ENCODE measurements at regions not wholly inside any gene's neighbourhood (a gene's known extent, or its start where the extent isn't known, plus 50 kb on each side); places are given as distances from the start of the nearest gene placed in this dataset.
A peak's percentile ranks its signal among the peaks of the same experiment; 100 is the strongest.
"Not testable (repeated sequence)": the region's sequence is repeated elsewhere in the genome, so short reads cannot be mapped to it uniquely, and the experiment has no call there.

- no peak for DNase-seq (ENCODE audit: low read depth, low spot score)
- in situ Hi-C loops (cut with HindIII; ENCODE audit: low pct_unique_long_range_greater_than_20kb, low sequenced_read_pairs) = no loop called here
Observed at GRCh38 chr12:17204289-17205054, 598.5 kb upstream of the LMO3 start.

- in situ Hi-C loops (cut with HindIII; ENCODE audit: low pct_unique_long_range_greater_than_20kb, low sequenced_read_pairs) = no loop called here
- no peak for DNase-seq (ENCODE audit: low read depth, low spot score)
Observed at GRCh38 chr12:17203497-17203896, 597.5 kb upstream of the LMO3 start.

- DNase-seq (ENCODE audit: low read depth, low spot score) = no peak
- in situ Hi-C loops (cut with HindIII; ENCODE audit: low pct_unique_long_range_greater_than_20kb, low sequenced_read_pairs) = no loop called here
Observed at GRCh38 chr12:17197971-17198370, 592.0 kb upstream of the LMO3 start.

GRCh38 chr12:17192721-17193120 lies 586.8 kb upstream of the LMO3 start:
- no peak for DNase-seq (ENCODE audit: low read depth, low spot score)
- in situ Hi-C loops (cut with HindIII; ENCODE audit: low pct_unique_long_range_greater_than_20kb, low sequenced_read_pairs) = no loop called here

- in situ Hi-C loops (cut with HindIII; ENCODE audit: low pct_unique_long_range_greater_than_20kb, low sequenced_read_pairs) = no loop called here
- DNase-seq (ENCODE audit: low read depth, low spot score) = no peak
Observed at GRCh38 chr12:17169726-17170471, 563.9 kb upstream of the LMO3 start.

GRCh38 chr12:17159506-17160300 lies 553.7 kb upstream of the LMO3 start:
- in situ Hi-C loops (cut with HindIII; ENCODE audit: low pct_unique_long_range_greater_than_20kb, low sequenced_read_pairs) = no loop called here
- DNase-seq (ENCODE audit: low read depth, low spot score) = no peak

GRCh38 chr12:17158201-17158600 lies 552.2 kb upstream of the LMO3 start:
- no peak for DNase-seq (ENCODE audit: low read depth, low spot score)
- in situ Hi-C loops (cut with HindIII; ENCODE audit: low pct_unique_long_range_greater_than_20kb, low sequenced_read_pairs) = no loop called here

- DNase-seq (ENCODE audit: low read depth, low spot score) = no peak
- in situ Hi-C loops (cut with HindIII; ENCODE audit: low pct_unique_long_range_greater_than_20kb, low sequenced_read_pairs) = no loop called here
Observed at GRCh38 chr12:17151917-17152316, 546.0 kb upstream of the LMO3 start.

GRCh38 chr12:17148706-17149105 lies 542.7 kb upstream of the LMO3 start:
- peak; percentile 3 for DNase-seq (ENCODE audit: low read depth, low spot score)
- in situ Hi-C loops (cut with HindIII; ENCODE audit: low pct_unique_long_range_greater_than_20kb, low sequenced_read_pairs) = no loop called here

GRCh38 chr12:17142856-17143255 lies 536.9 kb upstream of the LMO3 start:
- in situ Hi-C loops (cut with HindIII; ENCODE audit: low pct_unique_long_range_greater_than_20kb, low sequenced_read_pairs) = no loop called here

GRCh38 chr12:17139931-17140330 lies 534.0 kb upstream of the LMO3 start:
- in situ Hi-C loops (cut with HindIII; ENCODE audit: low pct_unique_long_range_greater_than_20kb, low sequenced_read_pairs) = no loop called here
- no peak for DNase-seq (ENCODE audit: low read depth, low spot score)

More at GRCh38 chr12:17142856-17143255, 536.9 kb upstream of the LMO3 start:
- DNase-seq (ENCODE audit: low read depth, low spot score) = no peak

- no peak for DNase-seq (ENCODE audit: low read depth, low spot score)
- in situ Hi-C loops (cut with HindIII; ENCODE audit: low pct_unique_long_range_greater_than_20kb, low sequenced_read_pairs) = no loop called here
Observed at GRCh38 chr12:17137396-17137795, 531.4 kb upstream of the LMO3 start.

GRCh38 chr12:17134315-17134714 lies 528.4 kb upstream of the LMO3 start:
- in situ Hi-C loops (cut with HindIII; ENCODE audit: low pct_unique_long_range_greater_than_20kb, low sequenced_read_pairs) = no loop called here
- no peak for DNase-seq (ENCODE audit: low read depth, low spot score)

- no peak for DNase-seq (ENCODE audit: low read depth, low spot score)
- in situ Hi-C loops (cut with HindIII; ENCODE audit: low pct_unique_long_range_greater_than_20kb, low sequenced_read_pairs) = no loop called here
Observed at GRCh38 chr12:17132336-17132735, 526.4 kb upstream of the LMO3 start.

- DNase-seq (ENCODE audit: low read depth, low spot score); in situ Hi-C loops (cut with HindIII; ENCODE audit: low pct_unique_long_range_greater_than_20kb, low sequenced_read_pairs): not testable (repeated sequence)
Observed at GRCh38 chr12:17116538-17116937, 510.6 kb upstream of the LMO3 start.

GRCh38 chr12:17110316-17110715 lies 504.4 kb upstream of the LMO3 start:
- no peak for DNase-seq (ENCODE audit: low read depth, low spot score)
- in situ Hi-C loops (cut with HindIII; ENCODE audit: low pct_unique_long_range_greater_than_20kb, low sequenced_read_pairs) = no loop called here

GRCh38 chr12:17108877-17109541 lies 503.0 kb upstream of the LMO3 start:
- in situ Hi-C loops (cut with HindIII; ENCODE audit: low pct_unique_long_range_greater_than_20kb, low sequenced_read_pairs) = no loop called here
- DNase-seq (ENCODE audit: low read depth, low spot score) = no peak

- in situ Hi-C loops (cut with HindIII; ENCODE audit: low pct_unique_long_range_greater_than_20kb, low sequenced_read_pairs) = no loop called here
- DNase-seq (ENCODE audit: low read depth, low spot score) = no peak
Observed at GRCh38 chr12:17104801-17105200, 498.8 kb upstream of the LMO3 start.

Measured in SK-MEL-5 (cell line).